A549 (cell line): ENCODE measurements at regions not wholly inside any gene's neighbourhood (a gene's known extent, or its start where the extent isn't known, plus 50 kb on each side); places are given as distances from the start of the nearest gene placed in this dataset.

ENCODE experiments used
- ATAC-seq, 2 experiments: fragments of 200-7000 bp in 1 of 2; fragments of >200 bp in 1 of 2; cut with Nextera tagmentation in 1 of 2; cut with Tn5 transposase in 1 of 2; 3 replicates each; pipeline versions ENCODE4 v1.8.0 to v1.9.1; 2018 to 2020; ENCODE audit warnings: mild to moderate bottlenecking in 1 of 2, moderate library complexity in 1 of 2
- CTCF ChIA-PET: fragments of 300-600 bp; sonication (Branson Sonifier 250); formaldehyde crosslinking; extraction: SDS; loops from one replicate; lab custom pipeline; 2021; ENCODE audit warnings: antibody characterized with exemption, inconsistent platforms; lab: Yijun Ruan, JAX
- POLR2A ChIA-PET: fragments of 350-600 bp; formaldehyde crosslinking; extraction: SDS; loops from one replicate; lab custom pipeline; 2021; ENCODE audit warnings: antibody characterized with exemption, inconsistent platforms; lab: Yijun Ruan, JAX
- DNase-seq, 2 experiments: peaks; one replicate each; pipeline versions ENCODE4 v3.0.0 to v3.0.0-alpha.2; 2011 to 2016; ENCODE audit warnings: low read depth in 1 of 2, low spot score in 1 of 2
- FAIRE-seq: peaks from 2 replicates; lab custom pipeline; 2011; peaks lifted over from hg19 to GRCh38; lab: Jason Lieb, UNC
- H3K27ac ChIP-seq, 2 experiments: fragments of >200 bp; sonication (Bioruptor Twin); formaldehyde crosslinking; 3 replicates each; pipeline ENCODE4 v1.5.1; 2016 to 2017
- H3K4me1 ChIP-seq: fragments of >200 bp; sonication (Bioruptor Twin); formaldehyde crosslinking; 3 replicates; pipeline ENCODE4 v1.6.1; 2016
- H3K4me2 ChIP-seq: fragments of >200 bp; sonication (Bioruptor Twin); formaldehyde crosslinking; 3 replicates; pipeline ENCODE4 v1.6.1; 2016
- H3K4me3 ChIP-seq: fragments of >200 bp; sonication (Bioruptor Twin); formaldehyde crosslinking; 3 replicates; pipeline ENCODE4 v1.5.1; 2016
- H3K9me3 ChIP-seq: fragments of >200 bp; sonication (Bioruptor Twin); formaldehyde crosslinking; 3 replicates; pipeline ENCODE4 v1.6.1; 2016
- BHLHE40 ChIP-seq: IDR thresholded peaks from 2 replicates; pipeline ENCODE4 v1.6.1; 2012; ENCODE audit warnings: low read depth, low read length, inconsistent platforms
- CBX8 ChIP-seq: fragments of 200-600 bp; sonication (generic); IDR thresholded peaks from 2 replicates; pipeline ENCODE4 v1.6.1; 2016
- CEBPB ChIP-seq, 2 experiments: fragments of >200 bp in 1 of 2; sonication (Bioruptor Twin) in 1 of 2; formaldehyde crosslinking in 1 of 2; IDR thresholded peaks; 2 replicates each; pipeline ENCODE4 v1.6.1; 2012 to 2016
- CHD2 ChIP-seq: fragments of 150-350 bp; IDR thresholded peaks from 2 replicates; pipeline ENCODE4 v1.6.1; 2014; ENCODE audit warnings: low read length; ENCODE audit not compliant: partially characterized antibody
- CHD4 ChIP-seq: fragments of 200-600 bp; sonication (generic); IDR thresholded peaks from 2 replicates; pipeline ENCODE4 v1.6.1; 2016; ENCODE audit warnings: antibody characterized with exemption, mild to moderate bottlenecking, borderline replicate concordance
- EHMT2 ChIP-seq: fragments of 200-600 bp; sonication (generic); IDR thresholded peaks from 2 replicates; pipeline ENCODE4 v1.6.1; 2016; ENCODE audit warnings: antibody characterized with exemption, low read depth, mild to moderate bottlenecking, moderate library complexity
- ELK1 ChIP-seq: fragments of 150-350 bp; IDR thresholded peaks from 2 replicates; pipeline ENCODE4 v1.6.1; 2014; ENCODE audit warnings: low read depth, mild to moderate bottlenecking, low read length
- EP300 ChIP-seq, 2 experiments: fragments of >200 bp; sonication (Bioruptor Twin); formaldehyde crosslinking; IDR thresholded peaks; 2 replicates in 1 of 2; 3 replicates in 1 of 2; pipeline ENCODE4 v1.6.1; 2016 to 2017
- FOSB ChIP-seq: fragments of 250-450 bp; sonication (Bioruptor Pico); IDR thresholded peaks from 2 replicates; pipeline ENCODE4 v1.5.0; 2020; ENCODE audit warnings: mild to moderate bottlenecking, moderate library complexity
- FOSL2 ChIP-seq, 2 experiments: fragments of 450-650 bp in 1 of 2; fragments of >200 bp in 1 of 2; sonication (Bioruptor Twin) in 1 of 2; formaldehyde crosslinking; IDR thresholded peaks; 2 replicates each; pipeline versions ENCODE4 v1.5.0 to v1.6.1; 2016 to 2020; ENCODE audit warnings: mild to moderate bottlenecking in 1 of 2, moderate library complexity in 1 of 2
- GATA3 ChIP-seq: IDR thresholded peaks from 2 replicates; pipeline ENCODE4 v1.6.1; 2012; ENCODE audit warnings: borderline replicate concordance
- HDAC2 ChIP-seq: fragments of 200-600 bp; sonication (generic); IDR thresholded peaks from 2 replicates; pipeline ENCODE4 v1.6.1; 2016
- HEYL ChIP-seq: fragments of 250-450 bp; sonication (Bioruptor Pico); IDR thresholded peaks from 2 replicates; pipeline ENCODE4 v1.8.0; 2021; ENCODE audit warnings: mild to moderate bottlenecking, moderate library complexity
- HMGXB4 ChIP-seq: fragments of 250-450 bp; sonication (Bioruptor Pico); IDR thresholded peaks from 2 replicates; pipeline ENCODE4 v1.5.0; 2021; ENCODE audit warnings: mild to moderate bottlenecking, moderate library complexity, borderline replicate concordance
- HOXB5 ChIP-seq: fragments of 250-450 bp; sonication (Bioruptor Pico); IDR thresholded peaks from 2 replicates; pipeline ENCODE4 v1.5.0; 2020; ENCODE audit warnings: mild to moderate bottlenecking, moderate library complexity
- JUNB ChIP-seq: fragments of >200 bp; sonication (Bioruptor Twin); formaldehyde crosslinking; IDR thresholded peaks from 2 replicates; pipeline ENCODE4 v1.6.1; 2016
- KDM5A ChIP-seq: fragments of 200-600 bp; sonication (generic); IDR thresholded peaks from 2 replicates; pipeline ENCODE4 v1.6.1; 2016; ENCODE audit warnings: antibody characterized with exemption, mild to moderate bottlenecking
- MAFK ChIP-seq: fragments of 450-650 bp; IDR thresholded peaks from 2 replicates; pipeline ENCODE4 v1.6.1; 2014; ENCODE audit not compliant: partially characterized antibody
- MYC ChIP-seq: IDR thresholded peaks from 2 replicates; pipeline ENCODE4 v1.6.1; 2012; ENCODE audit warnings: mild to moderate bottlenecking, inconsistent platforms, low read length, improper control_type of control experiment, borderline replicate concordance
- NPAS2 ChIP-seq: fragments of 250-450 bp; sonication (Bioruptor Pico); IDR thresholded peaks from 2 replicates; pipeline ENCODE4 v1.8.0; 2022; ENCODE audit warnings: mild to moderate bottlenecking, moderate library complexity, borderline replicate concordance
- NR3C1 ChIP-seq: fragments of >200 bp; sonication (Bioruptor Twin); formaldehyde crosslinking; IDR thresholded peaks from 3 replicates; pipeline ENCODE4 v1.6.1; 2017
- PHF8 ChIP-seq: fragments of 200-600 bp; sonication (generic); IDR thresholded peaks from 2 replicates; pipeline ENCODE4 v1.6.1; 2016; ENCODE audit warnings: low read depth, mild to moderate bottlenecking, antibody characterized with exemption, moderate library complexity, borderline replicate concordance
- RAD21 ChIP-seq, 2 experiments: fragments of >200 bp in 1 of 2; sonication (Bioruptor Twin) in 1 of 2; formaldehyde crosslinking in 1 of 2; IDR thresholded peaks in 1 of 2; conservative IDR thresholded peaks in 1 of 2; 2 replicates in 1 of 2; 3 replicates in 1 of 2; pipeline ENCODE4 v1.6.1; 2012 to 2018; ENCODE audit warnings: inconsistent platforms in 1 of 2
- RNF2 ChIP-seq: fragments of 200-600 bp; sonication (generic); IDR thresholded peaks from 2 replicates; pipeline ENCODE4 v1.6.1; 2016; ENCODE audit warnings: low read depth, mild to moderate bottlenecking, antibody characterized with exemption, moderate library complexity, borderline replicate concordance
- TFCP2L1 ChIP-seq: fragments of 250-450 bp; sonication (Bioruptor Pico); IDR thresholded peaks from 2 replicates; pipeline ENCODE4 v1.5.0; 2021; ENCODE audit warnings: mild to moderate bottlenecking
- TP53 ChIP-seq: fragments of 250-450 bp; sonication (Bioruptor Pico); IDR thresholded peaks from 2 replicates; pipeline ENCODE4 v1.5.0; 2021; ENCODE audit warnings: mild to moderate bottlenecking, moderate library complexity
- ZFP36 ChIP-seq: fragments of 450-650 bp; IDR thresholded peaks from 2 replicates; pipeline ENCODE4 v1.6.1; 2014; ENCODE audit warnings: borderline replicate concordance; ENCODE audit not compliant: partially characterized antibody
- ZNF302 ChIP-seq: fragments of 250-450 bp; sonication (Bioruptor Pico); IDR thresholded peaks from 2 replicates; pipeline ENCODE4 v1.9.0; 2021; ENCODE audit warnings: inconsistent platforms, mild to moderate bottlenecking, moderate library complexity
- WGBS: methylation state at CpG from one replicate; pipeline ENCODE4 v1.1.6; 2017; ENCODE audit errors: missing lambda C conversion rate; 5-methylcytosine and 5-hydroxymethylcytosine counted together
- TF ChIP-seq, protein P1 (sequence below): fragments of 250-450 bp; sonication (Bioruptor Pico); IDR thresholded peaks from 2 replicates; pipeline ENCODE4 v1.5.0; 2020; ENCODE audit warnings: low read depth, mild to moderate bottlenecking, moderate library complexity
- TF ChIP-seq, protein P2 (sequence below): fragments of >200 bp; sonication (Bioruptor Twin); formaldehyde crosslinking; IDR thresholded peaks from 3 replicates; pipeline ENCODE4 v1.5.1; 2016
- TF ChIP-seq, protein P3 (sequence below): fragments of >200 bp; sonication (Bioruptor Twin); formaldehyde crosslinking; IDR thresholded peaks from 2 replicates; pipeline ENCODE4 v1.6.1; 2016
- TF ChIP-seq, protein P4 (sequence below): IDR thresholded peaks from 2 replicates; pipeline ENCODE4 v1.6.1; 2012; ENCODE audit warnings: low read depth, borderline replicate concordance

DNA sequence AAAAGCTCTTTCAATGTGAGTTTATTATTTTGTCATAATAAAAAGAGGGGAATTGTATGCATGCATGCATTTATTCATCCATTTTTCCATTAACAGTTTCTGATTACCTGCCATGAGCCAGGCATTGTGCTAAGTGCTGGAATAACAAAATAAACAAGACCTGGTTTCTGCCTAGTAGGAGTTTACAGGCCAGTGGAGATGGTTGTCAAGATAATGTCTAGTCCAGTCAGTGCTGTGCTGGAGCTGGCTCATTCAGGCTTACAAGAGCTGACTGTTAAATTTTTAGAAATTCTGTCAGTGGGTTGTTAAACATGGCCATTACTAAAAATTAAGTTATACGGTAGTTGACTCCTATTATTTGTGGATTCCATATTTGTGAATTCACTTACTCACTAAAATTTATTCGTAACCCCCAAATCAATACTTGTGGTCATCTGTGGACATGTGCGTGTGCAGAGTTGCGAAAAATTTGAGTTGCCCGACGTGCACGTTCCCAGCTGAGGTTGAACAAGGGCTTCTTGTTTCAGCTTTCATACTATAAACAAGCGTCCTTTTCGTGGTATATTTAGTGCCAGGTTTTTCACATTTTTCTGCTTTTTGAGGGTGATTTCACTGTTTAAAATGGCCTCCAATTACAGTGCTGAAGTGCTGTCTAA is 172.3 kb upstream of the RPS6KA3 start:
- Histone ChIP-seq H3K4me3 (no peak overlapping the region), H3K9me3 (no peaks in the 10 kb centered on the region), H3K4me2 (no peak overlapping the region), H3K4me1 (peaks cover 5% of the 10 kb centered on the region), H3K27ac (no peak overlapping the region)
- FAIRE-seq (peak; percentile 32), DNase-seq (no peak), ATAC-seq (no peak)
- TF ChIP-seq HOXB5 (CRISPR knock-in tag) (no peak), KDM5A (no peak), TP53 (no peak), PHF8 (no peak), CHD4 (no peak), ELK1 (no peak), GATA3 (no peak), ZNF302 (CRISPR knock-in tag) (no peak), HMGXB4 (CRISPR knock-in tag) (no peak), EHMT2 (no peak), JUNB (no peak), HDAC2 (no peak), RNF2 (no peak), ZFP36 (no peak), NPAS2 (CRISPR knock-in tag) (no peak), CHD2 (no peak)
- TF ChIP-seq, protein P1, sequence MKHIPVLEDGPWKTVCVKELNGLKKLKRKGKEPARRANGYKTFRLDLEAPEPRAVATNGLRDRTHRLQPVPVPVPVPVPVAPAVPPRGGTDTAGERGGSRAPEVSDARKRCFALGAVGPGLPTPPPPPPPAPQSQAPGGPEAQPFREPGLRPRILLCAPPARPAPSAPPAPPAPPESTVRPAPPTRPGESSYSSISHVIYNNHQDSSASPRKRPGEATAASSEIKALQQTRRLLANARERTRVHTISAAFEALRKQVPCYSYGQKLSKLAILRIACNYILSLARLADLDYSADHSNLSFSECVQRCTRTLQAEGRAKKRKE, result no peak
- TF ChIP-seq, protein P2, sequence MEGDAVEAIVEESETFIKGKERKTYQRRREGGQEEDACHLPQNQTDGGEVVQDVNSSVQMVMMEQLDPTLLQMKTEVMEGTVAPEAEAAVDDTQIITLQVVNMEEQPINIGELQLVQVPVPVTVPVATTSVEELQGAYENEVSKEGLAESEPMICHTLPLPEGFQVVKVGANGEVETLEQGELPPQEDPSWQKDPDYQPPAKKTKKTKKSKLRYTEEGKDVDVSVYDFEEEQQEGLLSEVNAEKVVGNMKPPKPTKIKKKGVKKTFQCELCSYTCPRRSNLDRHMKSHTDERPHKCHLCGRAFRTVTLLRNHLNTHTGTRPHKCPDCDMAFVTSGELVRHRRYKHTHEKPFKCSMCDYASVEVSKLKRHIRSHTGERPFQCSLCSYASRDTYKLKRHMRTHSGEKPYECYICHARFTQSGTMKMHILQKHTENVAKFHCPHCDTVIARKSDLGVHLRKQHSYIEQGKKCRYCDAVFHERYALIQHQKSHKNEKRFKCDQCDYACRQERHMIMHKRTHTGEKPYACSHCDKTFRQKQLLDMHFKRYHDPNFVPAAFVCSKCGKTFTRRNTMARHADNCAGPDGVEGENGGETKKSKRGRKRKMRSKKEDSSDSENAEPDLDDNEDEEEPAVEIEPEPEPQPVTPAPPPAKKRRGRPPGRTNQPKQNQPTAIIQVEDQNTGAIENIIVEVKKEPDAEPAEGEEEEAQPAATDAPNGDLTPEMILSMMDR, result no peak
- TF ChIP-seq, protein P3, sequence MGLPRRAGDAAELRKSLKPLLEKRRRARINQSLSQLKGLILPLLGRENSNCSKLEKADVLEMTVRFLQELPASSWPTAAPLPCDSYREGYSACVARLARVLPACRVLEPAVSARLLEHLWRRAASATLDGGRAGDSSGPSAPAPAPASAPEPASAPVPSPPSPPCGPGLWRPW, result no peak
- TF ChIP-seq, protein P4, sequence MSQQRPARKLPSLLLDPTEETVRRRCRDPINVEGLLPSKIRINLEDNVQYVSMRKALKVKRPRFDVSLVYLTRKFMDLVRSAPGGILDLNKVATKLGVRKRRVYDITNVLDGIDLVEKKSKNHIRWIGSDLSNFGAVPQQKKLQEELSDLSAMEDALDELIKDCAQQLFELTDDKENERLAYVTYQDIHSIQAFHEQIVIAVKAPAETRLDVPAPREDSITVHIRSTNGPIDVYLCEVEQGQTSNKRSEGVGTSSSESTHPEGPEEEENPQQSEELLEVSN, result no peak
- CTCF ChIA-PET, result interaction anchor here (0.6 to 1.7 kb wide), 5 partner anchors 16 to 1276 kb away, joined by 3 read pairs; no protein-coding TSS in a partner anchor
- WGBS, result 95% methylated on average over 9 of the region's 9 CpGs
- POLR2A ChIA-PET, result no interaction called here

GRCh38 chrX:20437683-20438082 is 171.0 kb upstream of the RPS6KA3 start:
- Histone ChIP-seq H3K27ac (no peak overlapping the region), H3K4me1 (peaks cover 17% of the 10 kb centered on the region), H3K9me3 (no peaks in the 10 kb centered on the region), H3K4me3 (no peak overlapping the region), H3K4me2 (no peak overlapping the region)
- ChIA-PET CTCF (interaction anchor here (1.5 kb wide), 1 partner anchor 185 kb away, joined by 3 read pairs; no protein-coding TSS in a partner anchor), POLR2A (no interaction called here)
- DNase-seq, result no peak
- 82% methylated on average over 1 of the region's 1 CpG for WGBS
- no peak for ATAC-seq
- FAIRE-seq, result peak; percentile 49
- TF ChIP-seq MYC (no peak), NR3C1 (no peak), FOSB (CRISPR knock-in tag) (no peak), RAD21 (conservative IDR thresholded peaks at IDR 0.05 in 1 of 2, IDR thresholded peaks at IDR 0.05 in 1 of 2) (no peak), CBX8 (no peak), HEYL (CRISPR knock-in tag) (no peak), NPAS2 (CRISPR knock-in tag) (no peak), BHLHE40 (no peak), EP300 (IDR thresholded peaks at IDR 0.05) (no peak), MAFK (no peak), CHD4 (no peak), CEBPB (IDR thresholded peaks at IDR 0.05) (no peak), TFCP2L1 (CRISPR knock-in tag) (no peak), FOSL2 (IDR thresholded peaks at IDR 0.05) (no peak), FOSL2 (CRISPR knock-in tag; IDR thresholded peaks at IDR 0.05) (no peak)
